ENCODE measurements at regions not wholly inside any gene's neighbourhood (a gene's known extent, or its start where the extent isn't known, plus 50 kb on each side); places are given as distances from the start of the nearest gene placed in this dataset.
"Not testable (repeated sequence)": the region's sequence is repeated elsewhere in the genome, so short reads cannot be mapped to it uniquely, and the experiment has no call there.

GRCh38 chrY:24517340-24517739, 100.5 kb upstream of the BPY2B start:
- H3K9me3 Mint-ChIP-seq; H3K4me3 Mint-ChIP-seq; H3K27me3 Mint-ChIP-seq (ENCODE audit: low read depth); ATAC-seq; H3K4me1 Mint-ChIP-seq (ENCODE audit: low read depth); H3K36me3 Mint-ChIP-seq (ENCODE audit: insufficient read depth); DNase-seq: not testable (repeated sequence)

GRCh38 chrY:24521686-24522085, 96.1 kb upstream of the BPY2B start:
- not testable (repeated sequence) for DNase-seq; H3K9me3 Mint-ChIP-seq; H3K4me1 Mint-ChIP-seq (ENCODE audit: low read depth); H3K4me3 Mint-ChIP-seq; H3K27me3 Mint-ChIP-seq (ENCODE audit: low read depth); H3K36me3 Mint-ChIP-seq (ENCODE audit: insufficient read depth)
- peak in 1 of 2 donors; percentile 88 for ATAC-seq

GRCh38 chrY:24537247-24537970, 80.4 kb upstream of the BPY2B start:
- H3K36me3 Mint-ChIP-seq (ENCODE audit: insufficient read depth); H3K9me3 Mint-ChIP-seq; H3K4me3 Mint-ChIP-seq; H3K4me1 Mint-ChIP-seq (ENCODE audit: low read depth); H3K27me3 Mint-ChIP-seq (ENCODE audit: low read depth); ATAC-seq; DNase-seq: not testable (repeated sequence)

GRCh38 chrY:24548807-24549206, 69.0 kb upstream of the BPY2B start:
- H3K27me3 Mint-ChIP-seq (ENCODE audit: low read depth); DNase-seq; H3K9me3 Mint-ChIP-seq; H3K4me1 Mint-ChIP-seq (ENCODE audit: low read depth); ATAC-seq; H3K36me3 Mint-ChIP-seq (ENCODE audit: insufficient read depth); H3K4me3 Mint-ChIP-seq: not testable (repeated sequence)

GRCh38 chrY:24561422-24561821, 56.4 kb upstream of the BPY2B start:
- DNase-seq; H3K4me1 Mint-ChIP-seq (ENCODE audit: low read depth); ATAC-seq; H3K9me3 Mint-ChIP-seq; H3K36me3 Mint-ChIP-seq (ENCODE audit: insufficient read depth); H3K4me3 Mint-ChIP-seq; H3K27me3 Mint-ChIP-seq (ENCODE audit: low read depth): not testable (repeated sequence)

Data from activated T-cell treated with anti-CD3 and anti-CD28 coated beads, Interleukin-2, amount 50 U/mL, for 4 hours (primary cell).